ENCODE measurements at regions not wholly inside any gene's neighbourhood (a gene's known extent, or its start where the extent isn't known, plus 50 kb on each side); places are given as distances from the start of the nearest gene placed in this dataset.
"Not testable (repeated sequence)": the region's sequence is repeated elsewhere in the genome, so short reads cannot be mapped to it uniquely, and the experiment has no call there.

- peaks cover 10% of the 10 kb centered on the region for H3K9me3 Mint-ChIP-seq (ENCODE audit: unreplicated experiment)
- Histone ChIP-seq H3K4me3 (ENCODE audit: low read depth, low read length) (no peak overlapping the region), H3K9me3 (no peaks in the 10 kb centered on the region), H3K36me3 (ENCODE audit: control insufficient read depth, insufficient read depth, low read length) (no peaks in the 10 kb centered on the region), H3K4me1 (no peaks in the 10 kb centered on the region), H3K27me3 (replicated peaks; ENCODE audit: control insufficient read depth, insufficient read depth, low read length) (no peaks in the 10 kb centered on the region)
- no peak overlapping the region for H3K4me3 Mint-ChIP-seq (ENCODE audit: unreplicated experiment)
- POLR2A ChIA-PET = no interaction called here
- H3K27ac Mint-ChIP-seq (ENCODE audit: unreplicated experiment) = no peak overlapping the region
- H3K27me3 Mint-ChIP-seq (ENCODE audit: insufficient read depth, unreplicated experiment) = no peaks in the 10 kb centered on the region
- H3K4me1 Mint-ChIP-seq (ENCODE audit: low read depth, unreplicated experiment) = no peaks in the 10 kb centered on the region
- CTCF ChIA-PET = no interaction called here
- no TSS peak for BruUV-seq (replicated peaks)
- intact Hi-C loops (cut with micrococcal nuclease; ENCODE audit: unreplicated experiment) = no loop called here
- TF ChIP-seq CTCF (IDR thresholded peaks at IDR 0.05; ENCODE audit: insufficient read depth in 1 of 2, low read depth in 1 of 2, low read length in 1 of 2, severe bottlenecking in 1 of 2, unreplicated experiment in 1 of 2) = no peak
- no peak for DNase-seq
- H3K36me3 Mint-ChIP-seq (ENCODE audit: insufficient read depth, unreplicated experiment) = no peaks in the 10 kb centered on the region
Measured at GRCh38 chr4:97432551-97432950, 710.7 kb downstream of the STPG2 start.

- BruUV-seq (replicated peaks); CTCF ChIA-PET; H3K4me3 ChIP-seq (ENCODE audit: low read depth, low read length); H3K4me3 Mint-ChIP-seq (ENCODE audit: unreplicated experiment); POLR2A ChIA-PET; H3K27me3 ChIP-seq (replicated peaks; ENCODE audit: control insufficient read depth, insufficient read depth, low read length); H3K4me1 ChIP-seq; H3K36me3 ChIP-seq (ENCODE audit: control insufficient read depth, insufficient read depth, low read length); H3K4me1 Mint-ChIP-seq (ENCODE audit: low read depth, unreplicated experiment); H3K27ac Mint-ChIP-seq (ENCODE audit: unreplicated experiment); H3K36me3 Mint-ChIP-seq (ENCODE audit: insufficient read depth, unreplicated experiment); H3K9me3 ChIP-seq; H3K27me3 Mint-ChIP-seq (ENCODE audit: insufficient read depth, unreplicated experiment); intact Hi-C loops (cut with micrococcal nuclease; ENCODE audit: unreplicated experiment); DNase-seq: not testable (repeated sequence)
- H3K9me3 Mint-ChIP-seq (ENCODE audit: unreplicated experiment) = peaks cover 10% of the 10 kb centered on the region
Measured at GRCh38 chr4:97437998-97438705, 705.1 kb downstream of the STPG2 start.

DNA sequence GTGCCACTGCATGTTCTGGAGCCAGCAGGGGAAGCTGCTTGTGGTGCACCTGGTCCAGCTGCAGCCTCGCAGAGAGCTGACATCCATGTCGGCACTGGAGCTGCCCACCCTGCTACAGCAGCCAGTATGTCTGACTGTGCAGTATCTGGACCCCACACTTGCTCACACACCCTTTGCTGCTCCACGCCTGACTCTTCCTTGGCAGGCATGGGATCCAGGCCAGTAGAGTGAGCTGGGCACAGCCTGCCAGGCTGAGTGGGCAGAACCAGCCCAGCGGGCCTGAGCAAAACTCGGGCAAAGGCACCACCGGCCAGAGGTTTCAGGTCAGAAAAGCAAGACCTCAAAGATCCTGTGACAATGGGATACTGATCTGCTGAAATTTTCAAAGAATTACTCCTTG lies 690.1 kb downstream of the STPG2 start:
- Histone ChIP-seq H3K4me3 (ENCODE audit: low read depth, low read length) (no peak overlapping the region), H3K4me1 (no peaks in the 10 kb centered on the region), H3K9me3 (no peaks in the 10 kb centered on the region), H3K27me3 (replicated peaks; ENCODE audit: control insufficient read depth, insufficient read depth, low read length) (no peaks in the 10 kb centered on the region), H3K36me3 (ENCODE audit: control insufficient read depth, insufficient read depth, low read length) (no peaks in the 10 kb centered on the region)
- no peaks in the 10 kb centered on the region for H3K36me3 Mint-ChIP-seq (ENCODE audit: insufficient read depth, unreplicated experiment)
- intact Hi-C loops (cut with micrococcal nuclease; ENCODE audit: unreplicated experiment) = no loop called here
- no peak overlapping the region for H3K4me3 Mint-ChIP-seq (ENCODE audit: unreplicated experiment)
- POLR2A ChIA-PET = no interaction called here
- no peaks in the 10 kb centered on the region for H3K4me1 Mint-ChIP-seq (ENCODE audit: low read depth, unreplicated experiment)
- no peaks in the 10 kb centered on the region for H3K9me3 Mint-ChIP-seq (ENCODE audit: unreplicated experiment)
- no peaks in the 10 kb centered on the region for H3K27me3 Mint-ChIP-seq (ENCODE audit: insufficient read depth, unreplicated experiment)
- no peak for TF ChIP-seq CTCF (IDR thresholded peaks at IDR 0.05; ENCODE audit: insufficient read depth in 1 of 2, low read depth in 1 of 2, low read length in 1 of 2, severe bottlenecking in 1 of 2, unreplicated experiment in 1 of 2)
- BruUV-seq (replicated peaks) = no TSS peak
- DNase-seq = no peak
- CTCF ChIA-PET = no interaction called here
- H3K27ac Mint-ChIP-seq (ENCODE audit: unreplicated experiment) = no peak overlapping the region

- Mint-ChIP-seq H3K4me3 (ENCODE audit: unreplicated experiment) (no peak overlapping the region), H3K27ac (ENCODE audit: unreplicated experiment) (no peak overlapping the region), H3K36me3 (ENCODE audit: insufficient read depth, unreplicated experiment) (no peaks in the 10 kb centered on the region), H3K4me1 (ENCODE audit: low read depth, unreplicated experiment) (no peaks in the 10 kb centered on the region), H3K27me3 (ENCODE audit: insufficient read depth, unreplicated experiment) (no peaks in the 10 kb centered on the region), H3K9me3 (ENCODE audit: unreplicated experiment) (no peaks in the 10 kb centered on the region)
- BruUV-seq (replicated peaks) = no TSS peak
- no peaks in the 10 kb centered on the region for H3K4me1 ChIP-seq
- H3K9me3 ChIP-seq = no peaks in the 10 kb centered on the region
- no peak for DNase-seq
- no peak for TF ChIP-seq CTCF (IDR thresholded peaks at IDR 0.05; ENCODE audit: insufficient read depth in 1 of 2, low read depth in 1 of 2, low read length in 1 of 2, severe bottlenecking in 1 of 2, unreplicated experiment in 1 of 2)
- intact Hi-C loops (cut with micrococcal nuclease; ENCODE audit: unreplicated experiment) = no loop called here
- ChIA-PET POLR2A (no interaction called here), CTCF (no interaction called here)
- no peak overlapping the region for H3K4me3 ChIP-seq (ENCODE audit: low read depth, low read length)
- no peaks in the 10 kb centered on the region for H3K36me3 ChIP-seq (ENCODE audit: control insufficient read depth, insufficient read depth, low read length)
- no peaks in the 10 kb centered on the region for H3K27me3 ChIP-seq (replicated peaks; ENCODE audit: control insufficient read depth, insufficient read depth, low read length)
Measured at GRCh38 chr4:97457253-97457652, 686.0 kb downstream of the STPG2 start.
